ENCODE measurements at regions not wholly inside any gene's neighbourhood (a gene's known extent, or its start where the extent isn't known, plus 50 kb on each side); places are given as distances from the start of the nearest gene placed in this dataset.

DNA sequence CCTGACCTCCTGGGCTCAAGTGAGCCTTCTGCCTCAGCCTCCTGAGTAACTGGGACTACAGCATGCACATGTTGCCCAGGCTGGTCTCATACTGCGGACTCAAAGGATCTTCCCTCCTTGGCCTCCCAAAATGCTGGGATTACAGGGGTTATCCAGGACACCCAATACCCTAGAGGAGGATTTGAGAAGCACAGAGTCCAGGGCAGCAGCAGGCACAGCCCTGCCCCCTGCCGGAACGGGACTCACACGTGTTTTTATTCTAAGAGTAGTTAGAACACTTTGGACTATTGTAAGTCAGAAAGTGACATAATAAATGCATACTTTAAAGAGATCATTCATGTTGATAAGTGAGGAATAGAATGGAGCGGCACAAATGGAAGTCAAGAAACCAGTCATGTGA is 80.2 kb downstream of the C6orf118 start:
- no peak for DNase-seq (ENCODE audit: low spot score)

DNA sequence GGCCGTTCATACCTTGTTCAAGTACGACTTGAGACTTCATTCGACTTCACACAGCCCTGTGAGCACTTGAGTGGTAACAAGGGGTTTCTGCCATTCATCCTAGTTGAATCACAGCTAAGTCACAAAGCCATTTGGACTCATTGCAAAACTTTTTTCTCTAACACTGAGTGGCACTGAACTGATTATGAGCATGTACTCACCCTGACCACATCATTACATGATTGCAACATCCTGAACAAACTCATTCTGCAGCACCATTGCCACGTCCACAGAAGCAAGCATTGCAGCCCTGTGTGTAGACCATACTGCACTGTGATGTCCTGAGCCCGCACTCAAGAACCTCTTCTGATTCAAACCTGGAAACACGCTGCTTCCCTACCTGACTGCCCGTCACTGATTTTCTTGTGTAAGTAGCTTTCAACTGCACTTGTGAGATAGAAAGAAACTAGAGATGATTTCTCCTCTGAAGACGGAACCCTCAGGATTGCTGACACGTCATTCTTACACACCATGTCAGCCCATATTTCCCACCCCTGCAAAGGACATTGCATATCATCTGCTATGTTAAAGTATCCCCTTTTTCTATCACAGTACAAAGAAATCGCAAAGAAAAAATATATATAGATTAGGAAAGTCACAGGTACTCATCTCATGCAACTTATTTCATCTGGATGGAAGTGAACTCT is 81.6 kb downstream of the C6orf118 start:
- no peak for DNase-seq (ENCODE audit: low spot score)

DNA sequence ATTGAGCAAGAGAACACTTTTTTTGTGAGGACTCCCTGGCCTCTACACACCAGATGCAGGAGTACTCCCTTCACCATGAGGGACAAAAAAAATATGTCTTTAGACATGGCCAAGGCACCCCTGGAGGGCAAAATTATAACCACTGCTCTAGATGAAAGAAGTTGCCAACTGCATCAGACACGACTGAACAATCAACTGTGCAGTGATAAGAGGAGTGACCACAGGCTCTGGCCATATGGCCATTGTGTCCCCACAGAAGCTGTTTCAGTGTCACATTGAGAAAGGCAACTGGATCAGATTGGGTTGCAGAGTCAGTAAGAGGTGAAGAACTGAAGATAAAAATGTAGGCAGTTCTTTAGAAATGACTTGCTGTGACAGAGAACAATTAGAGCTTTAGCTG is 85.7 kb downstream of the C6orf118 start:
- DNase-seq (ENCODE audit: low spot score): no peak

DNA sequence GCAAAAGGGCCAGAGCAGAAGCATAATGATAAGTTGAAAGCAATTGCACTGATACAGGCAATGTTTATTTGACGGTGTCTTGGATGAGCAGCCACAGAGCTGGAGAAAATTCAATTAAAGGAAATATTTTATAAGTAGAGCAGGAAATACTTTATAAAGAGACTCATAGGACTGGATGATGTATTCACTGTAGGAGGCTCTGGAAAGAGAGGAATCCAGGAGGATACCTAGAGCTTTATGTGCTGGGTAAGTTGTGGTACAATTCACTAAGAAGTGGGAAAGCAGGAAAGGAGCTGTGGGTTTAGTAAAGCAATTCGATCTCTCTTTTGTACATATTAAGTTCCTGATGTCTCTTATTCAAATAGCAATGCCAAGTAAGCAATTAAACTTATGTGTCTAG is 86.3 kb downstream of the C6orf118 start:
- DNase-seq (ENCODE audit: low spot score): no peak

DNA sequence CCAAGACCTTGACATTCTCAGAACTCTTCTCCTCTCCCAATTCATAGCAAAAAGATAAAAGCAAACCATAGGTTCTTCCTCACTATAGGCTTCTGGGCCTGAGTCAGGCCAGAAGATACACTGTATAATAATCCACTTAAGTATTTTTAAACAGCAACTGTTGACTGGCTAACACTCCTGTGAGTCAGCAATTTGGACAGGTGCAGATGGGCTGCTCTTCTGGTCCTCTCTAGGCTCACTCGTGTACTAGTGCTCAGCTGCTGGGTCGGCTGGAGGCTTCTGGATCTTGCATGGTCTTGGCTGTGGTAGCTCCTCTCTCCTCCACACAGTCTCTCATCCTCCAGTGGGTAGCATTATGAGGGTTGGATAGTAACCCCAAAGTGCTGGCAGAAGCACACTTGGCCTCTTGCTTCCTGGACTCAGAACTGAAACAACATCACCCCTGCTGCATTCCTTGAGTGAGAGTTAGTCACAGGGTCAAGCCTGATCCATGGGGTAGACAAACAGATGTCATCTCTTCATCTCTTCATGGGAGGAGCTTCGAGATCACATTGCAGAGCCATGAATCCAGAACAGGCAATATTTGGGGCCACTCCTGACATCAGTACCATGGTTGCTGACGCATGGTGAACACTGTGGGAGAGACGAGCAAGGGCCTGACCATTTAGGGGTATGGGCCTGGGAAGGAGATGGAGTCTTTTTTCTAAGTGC is 86.9 kb downstream of the C6orf118 start:
- DNase-seq (ENCODE audit: low spot score): no peak

DNA sequence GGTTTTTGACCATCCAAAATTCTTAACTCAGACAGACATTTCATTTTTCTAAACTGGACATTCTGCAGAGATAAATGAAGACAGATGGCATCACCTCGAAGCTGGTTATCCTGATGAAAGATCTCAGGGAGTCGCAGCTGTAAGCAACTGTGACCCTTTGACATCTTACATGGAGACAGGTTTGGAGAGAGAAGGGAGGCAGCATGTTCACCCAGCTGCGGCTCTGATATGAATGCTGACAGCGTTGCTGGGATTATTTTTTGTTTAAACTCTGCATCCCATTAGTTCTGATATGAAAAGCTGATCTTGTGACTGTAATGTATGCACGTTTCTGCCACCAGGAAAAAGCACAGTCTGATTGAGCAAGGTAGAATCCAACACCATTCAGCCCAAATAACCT is 89.4 kb downstream of the C6orf118 start:
- no peak for DNase-seq (ENCODE audit: low spot score)

DNA sequence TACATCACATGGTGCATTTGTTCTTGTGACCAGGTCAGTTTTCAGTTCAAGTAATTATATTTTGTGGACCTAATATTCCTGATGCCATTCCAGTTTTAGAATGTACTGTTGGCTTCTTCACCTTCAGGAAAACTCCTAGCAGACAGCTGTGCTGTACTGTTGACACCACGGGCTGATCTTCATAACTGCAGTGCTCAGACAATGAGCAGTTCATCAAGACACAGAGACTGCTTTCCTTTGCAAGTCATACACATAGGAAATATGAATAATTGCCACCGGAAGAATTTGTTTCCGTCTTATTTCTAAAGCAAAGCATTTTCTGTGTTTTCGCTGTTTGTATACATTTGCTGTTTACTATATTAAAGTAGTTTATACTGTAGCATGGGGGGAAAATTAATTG is 89.8 kb downstream of the C6orf118 start:
- DNase-seq (ENCODE audit: low spot score): no peak

DNA sequence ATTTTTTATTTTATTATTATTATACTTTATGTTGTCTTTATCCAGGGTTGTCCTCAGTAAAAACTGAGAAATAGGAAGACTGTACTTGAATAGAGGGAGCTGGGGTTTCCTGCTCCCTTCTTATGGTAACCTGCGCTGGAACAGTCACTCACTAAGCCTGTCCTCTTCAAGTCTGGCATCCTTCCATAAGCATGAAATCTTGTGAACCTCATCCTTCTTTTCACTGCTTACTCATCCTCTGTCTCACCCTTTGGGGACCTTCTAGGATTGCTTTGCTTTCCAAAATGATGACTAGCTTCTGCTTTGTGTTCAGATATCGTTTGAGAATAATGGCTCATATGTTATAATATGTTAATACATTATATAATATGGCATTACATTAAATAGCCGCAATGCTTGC is 90.6 kb downstream of the C6orf118 start:
- no peak for DNase-seq (ENCODE audit: low spot score)

DNA sequence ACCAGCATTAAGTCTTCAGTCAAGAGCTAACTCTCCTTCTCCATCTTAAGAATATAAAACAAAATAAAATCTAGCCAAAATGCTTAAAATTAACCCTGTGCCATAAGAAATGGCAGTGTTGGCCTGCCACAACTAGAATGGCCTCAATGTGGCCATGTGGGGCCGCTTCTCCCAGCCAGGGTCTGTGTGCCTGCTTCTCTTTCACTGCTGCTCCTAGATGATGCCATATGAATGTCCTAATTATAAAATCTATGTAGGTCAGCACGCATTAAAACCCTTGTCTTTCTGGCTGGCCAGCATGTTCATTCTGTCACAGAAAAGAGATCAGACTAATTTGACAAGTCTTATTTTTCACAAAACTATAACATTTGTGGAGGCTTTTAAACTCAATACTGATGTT is 102.6 kb downstream of the C6orf118 start:
- no peak for DNase-seq (ENCODE audit: low spot score)

DNA sequence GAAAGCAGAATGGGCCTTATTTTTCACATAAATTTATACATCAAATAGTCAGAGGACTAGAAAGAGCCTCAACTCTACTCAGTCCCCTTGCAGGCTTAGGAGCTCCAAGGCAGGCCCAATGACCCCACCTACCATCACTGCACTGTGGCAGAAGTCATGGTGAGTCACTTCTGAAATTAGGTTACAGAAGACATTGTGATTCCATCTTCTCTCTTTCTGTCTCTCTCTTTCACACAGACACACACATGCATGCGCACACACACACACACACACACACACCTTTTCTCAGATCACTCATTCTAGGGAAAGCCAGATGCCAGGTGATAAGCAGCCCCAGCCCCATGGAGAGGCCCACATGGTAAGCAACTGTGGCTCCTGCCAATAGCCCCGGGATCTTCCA is 103.8 kb downstream of the C6orf118 start:
- no peak for DNase-seq (ENCODE audit: low spot score)

DNA sequence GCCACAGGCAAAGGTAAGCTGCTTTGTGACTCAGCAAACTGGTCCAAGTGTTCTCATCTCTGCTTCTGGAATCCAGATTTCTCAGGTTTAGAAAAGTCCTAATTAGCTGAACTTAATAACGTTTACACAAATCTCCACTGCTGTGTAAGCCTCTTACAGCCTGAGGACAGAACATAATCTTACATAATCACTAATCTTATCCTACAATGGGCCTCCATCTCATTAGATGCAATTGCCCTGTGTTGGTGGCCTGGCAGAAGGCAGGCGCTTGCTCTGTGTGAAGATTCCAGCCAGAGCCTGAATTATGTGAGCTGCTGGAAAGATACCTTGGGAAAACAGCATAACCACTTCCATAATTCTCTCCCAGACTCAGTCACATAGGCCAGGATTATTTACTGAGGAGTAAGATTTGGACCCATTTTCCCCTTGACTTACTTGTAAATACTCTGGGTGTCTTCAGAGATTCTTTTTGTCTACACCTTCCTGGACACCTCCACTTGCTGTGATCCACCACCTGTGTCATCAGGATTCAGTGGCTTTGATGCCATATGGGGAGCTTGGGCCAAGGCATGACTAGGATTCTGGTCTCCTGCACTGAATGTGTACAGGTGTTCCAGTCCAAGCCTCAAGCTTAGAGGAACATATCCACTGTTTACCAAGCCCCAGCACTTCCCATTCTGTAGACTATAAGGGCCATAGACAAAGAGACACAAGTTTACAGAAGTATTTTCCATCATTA is 104.4 kb downstream of the C6orf118 start:
- DNase-seq (ENCODE audit: low spot score): no peak

DNA sequence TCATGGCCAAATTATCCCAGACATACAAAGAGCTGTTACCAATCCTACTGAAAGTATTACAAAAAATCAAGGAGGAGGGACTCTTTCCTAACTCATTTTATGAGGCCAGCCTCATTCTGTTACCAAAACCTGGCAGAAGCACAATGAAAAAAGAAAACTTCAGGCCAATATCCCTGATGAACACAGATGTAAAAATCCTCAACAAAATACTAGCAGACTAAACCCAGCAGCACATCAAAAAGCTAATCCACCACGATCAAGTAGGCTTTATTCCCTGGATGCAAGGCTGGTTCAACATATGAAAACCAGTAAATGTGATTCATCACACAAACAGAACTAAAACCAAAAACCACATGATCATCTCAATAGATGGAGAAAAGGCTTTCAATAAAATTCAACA is 109.2 kb downstream of the C6orf118 start:
- no peak for DNase-seq (ENCODE audit: low spot score)

DNA sequence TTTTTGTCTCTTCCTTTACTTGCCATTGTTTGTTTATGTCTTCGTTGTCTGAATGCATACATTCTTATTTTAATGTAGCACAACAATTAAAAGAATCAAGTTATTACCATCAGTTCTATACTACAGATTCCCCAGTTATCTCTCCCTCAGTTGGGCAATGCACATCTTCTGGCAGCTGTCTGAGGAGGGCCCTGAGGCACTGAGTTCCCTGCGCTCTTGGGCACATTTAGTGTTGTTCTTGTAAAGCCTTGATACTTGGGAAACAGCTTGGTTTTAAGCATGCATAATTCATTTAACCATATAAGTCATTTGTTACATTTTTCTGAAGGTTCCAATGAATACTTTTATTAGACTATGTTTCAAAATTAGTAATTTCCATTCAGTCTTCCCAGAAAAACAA is 117.9 kb downstream of the C6orf118 start:
- no peak for DNase-seq (ENCODE audit: low spot score)

DNA sequence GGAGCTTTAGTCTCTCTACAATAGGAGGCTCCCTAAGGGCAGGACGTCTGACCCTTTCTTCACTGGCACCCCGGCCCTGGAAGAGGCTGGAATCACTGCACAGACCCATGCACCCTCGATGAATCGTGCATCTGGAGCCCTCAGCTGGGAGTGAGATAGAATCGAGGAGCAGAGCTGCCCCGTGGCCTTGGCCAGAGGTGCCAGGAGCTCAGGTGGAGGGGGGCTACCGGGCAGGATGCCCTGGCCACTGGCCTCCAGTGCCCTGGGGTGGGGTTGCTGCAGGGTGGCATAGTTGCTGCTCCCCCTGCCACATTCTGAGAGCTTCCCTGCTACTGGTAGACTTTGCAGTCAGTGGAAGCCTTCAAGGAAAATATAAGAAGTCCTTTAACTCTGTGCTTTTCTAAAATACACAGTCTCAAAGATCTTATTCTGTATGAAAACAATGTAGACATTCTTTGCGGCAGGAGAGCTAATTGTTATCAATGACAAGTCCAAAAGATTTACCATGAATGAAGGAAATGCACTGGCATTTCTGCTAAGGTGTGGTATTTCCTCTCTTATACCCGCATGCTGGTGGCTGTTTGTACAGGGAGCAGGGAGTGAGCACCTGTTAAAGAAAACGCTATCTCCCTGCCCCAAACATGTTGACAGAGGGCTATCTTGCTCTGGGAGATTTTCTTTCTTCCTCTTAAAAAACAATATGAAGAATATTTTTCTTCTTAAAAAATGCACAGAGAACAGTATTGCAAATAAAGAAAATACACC is 122.8 kb downstream of the C6orf118 start:
- no peak for DNase-seq (ENCODE audit: low spot score)

DNA sequence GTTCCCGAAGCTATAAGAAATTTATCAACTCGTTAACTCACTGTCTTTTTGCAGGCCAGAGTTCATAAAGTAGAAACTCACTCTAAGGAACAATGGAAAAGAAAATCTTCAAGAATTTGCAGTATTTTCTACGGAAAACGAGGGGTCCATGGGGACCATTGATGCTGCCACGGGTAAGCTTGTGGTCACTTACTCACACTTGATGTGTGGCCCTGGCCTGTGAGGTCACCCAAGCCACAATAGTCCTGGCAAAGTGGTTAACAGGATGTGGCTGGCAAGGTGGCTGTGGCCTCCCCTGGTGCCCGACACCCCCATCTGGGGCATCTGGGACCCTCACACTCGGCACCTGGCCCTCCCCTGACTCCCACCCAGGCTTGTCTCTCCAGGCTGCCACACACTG is 123.4 kb downstream of the C6orf118 start:
- DNase-seq (ENCODE audit: low spot score): no peak

DNA sequence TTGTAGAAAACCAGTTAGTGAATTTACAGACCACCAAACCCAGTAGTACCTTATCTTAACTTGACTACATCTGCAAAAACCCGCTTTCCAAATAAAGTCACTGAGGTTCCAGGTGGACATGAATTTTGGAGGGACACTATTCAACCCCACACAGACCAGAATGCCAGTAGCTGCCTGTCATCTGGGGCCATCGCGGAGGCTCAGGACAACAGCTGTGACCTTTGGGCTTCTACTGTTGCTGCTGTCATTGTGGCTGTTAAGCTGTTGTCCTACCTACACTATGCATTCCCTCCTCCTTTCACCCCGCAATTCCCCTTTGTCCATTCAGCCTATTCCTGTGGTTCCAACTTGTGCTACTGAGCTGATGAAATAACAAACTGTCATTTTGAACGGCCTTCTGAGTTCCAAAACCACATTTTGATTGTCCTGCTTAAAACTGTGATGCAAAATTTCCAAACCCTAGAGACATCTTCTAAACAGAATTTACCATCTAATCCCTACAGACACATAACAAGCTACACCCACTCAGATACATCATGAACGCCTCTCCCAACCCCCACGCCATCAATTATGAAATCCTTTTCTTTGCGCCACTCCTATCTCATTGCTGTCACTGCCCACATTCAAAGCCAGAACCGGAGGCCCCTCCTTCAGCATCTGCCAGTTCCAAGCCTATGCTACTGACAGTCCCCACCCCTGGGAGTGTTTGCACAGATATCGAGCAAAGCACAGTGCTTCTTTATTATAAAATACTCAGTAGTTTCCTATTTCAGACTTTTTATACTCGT is 125.0 kb downstream of the C6orf118 start:
- no peak for DNase-seq (ENCODE audit: low spot score)

DNA sequence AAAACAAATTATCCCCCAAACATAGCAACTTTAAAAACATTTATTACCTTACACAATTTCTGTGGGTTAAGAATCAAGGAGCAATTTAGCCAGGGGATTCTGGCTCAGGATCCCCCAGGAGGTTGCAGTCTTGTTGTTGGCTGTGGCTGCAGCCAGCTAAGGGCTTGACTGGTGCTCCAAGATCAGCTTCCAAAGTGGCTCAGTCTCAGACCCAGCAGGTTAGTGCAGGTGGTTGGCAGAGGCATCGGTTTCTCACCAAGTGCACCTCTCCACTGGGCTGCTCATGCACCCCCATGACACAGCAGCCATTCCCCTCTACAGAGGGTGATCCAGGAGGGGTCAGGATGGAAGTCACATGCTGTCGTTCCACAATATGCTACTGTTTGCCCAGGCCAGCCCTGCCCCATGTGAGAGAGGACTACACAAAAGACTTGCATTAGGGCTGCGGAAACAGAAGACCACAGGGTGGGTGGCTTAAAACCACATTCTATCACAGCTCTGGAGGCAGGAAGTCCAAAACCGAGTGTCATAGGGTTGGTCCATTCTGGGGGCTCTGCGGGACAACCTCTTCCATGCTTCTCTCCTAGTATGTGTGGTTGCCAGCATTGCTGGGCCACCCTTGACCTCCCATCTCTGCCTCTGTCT is 125.8 kb downstream of the C6orf118 start:
- no peak for DNase-seq (ENCODE audit: low spot score)

DNA sequence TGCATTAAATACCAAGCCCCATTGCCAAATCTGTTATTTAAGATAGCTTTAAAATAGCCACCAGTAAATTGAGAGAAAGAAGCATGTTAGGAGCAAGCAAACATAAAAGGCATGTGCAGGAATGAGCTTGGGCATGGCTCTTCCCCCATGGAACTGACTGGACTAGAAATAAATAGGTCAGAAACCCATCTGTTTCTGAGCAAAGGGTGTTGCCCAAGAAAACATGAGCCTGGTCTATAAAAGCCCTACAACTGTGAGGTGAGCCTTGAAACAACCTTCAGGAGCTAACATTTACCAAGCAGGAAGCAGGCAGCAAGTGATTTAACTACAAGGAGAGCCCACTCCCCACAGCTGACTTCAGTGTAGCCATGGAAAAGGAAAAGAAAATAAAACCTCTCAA is 126.3 kb downstream of the C6orf118 start:
- DNase-seq (ENCODE audit: low spot score): no peak

DNA sequence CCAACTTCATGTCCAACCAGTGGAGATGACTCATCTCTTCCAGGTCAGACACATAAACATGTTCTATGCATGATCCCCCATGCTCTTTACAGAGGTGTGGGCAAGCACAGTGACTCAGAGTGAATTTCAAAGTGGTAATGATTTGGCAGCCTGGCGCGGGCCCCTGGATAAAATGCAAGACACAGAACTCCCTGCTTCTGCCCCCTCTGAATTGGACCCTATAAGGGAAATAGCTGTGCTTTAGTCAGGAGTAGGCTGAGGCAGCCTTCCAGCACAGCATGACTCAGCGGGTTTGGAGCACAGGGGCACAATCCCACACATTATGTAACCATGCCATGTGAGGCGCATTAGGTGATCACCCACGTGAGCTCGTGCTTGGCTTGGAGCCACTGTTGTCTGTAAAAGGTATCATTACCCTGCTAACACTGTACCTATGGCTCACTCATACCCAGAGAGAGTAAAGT is 127.4 kb downstream of the C6orf118 start:
- no peak for DNase-seq (ENCODE audit: low spot score)

DNA sequence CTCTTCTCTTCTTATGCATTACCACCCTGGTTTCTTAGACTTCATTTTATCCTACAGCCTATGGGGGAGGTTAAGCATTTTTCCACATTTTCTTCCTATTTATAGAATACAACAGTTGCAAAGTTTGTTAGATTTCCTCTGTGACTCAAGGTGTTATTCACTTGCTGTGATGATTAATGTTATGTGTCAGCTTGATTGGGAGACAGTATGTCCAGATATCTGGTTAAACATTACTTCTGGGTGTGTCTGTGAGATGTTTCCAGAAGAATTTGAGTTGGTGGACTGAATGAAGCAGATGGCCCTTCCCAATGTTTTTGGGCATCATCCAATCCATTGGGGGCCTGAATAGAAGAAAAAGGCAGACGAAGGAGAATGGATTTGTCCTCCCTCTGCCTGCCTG is 131.3 kb downstream of the C6orf118 start:
- no peak for DNase-seq (ENCODE audit: low spot score)

DNA sequence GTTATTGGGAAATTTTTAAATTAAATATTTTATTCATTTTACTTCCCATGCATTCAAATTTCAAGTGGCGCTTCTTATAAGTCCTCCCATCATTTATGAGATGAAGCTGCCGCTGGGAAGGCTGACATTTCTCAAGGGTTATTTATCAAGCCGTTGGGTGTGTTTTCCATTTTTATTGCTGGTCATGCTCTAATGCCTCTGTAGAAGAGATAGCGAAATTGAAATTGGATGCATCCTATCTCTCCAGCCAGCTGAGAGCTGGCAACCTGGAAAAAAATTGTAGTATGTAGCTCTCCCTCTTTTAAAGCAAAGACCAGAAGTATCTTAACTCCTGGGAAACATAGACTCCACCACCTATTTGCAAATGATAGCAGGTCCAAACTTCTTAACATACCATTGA is 135.9 kb downstream of the C6orf118 start:
- DNase-seq (ENCODE audit: low spot score): no peak
